IPS-NIHi11 (cell line): ENCODE measurements at regions not wholly inside any gene's neighbourhood (a gene's known extent, or its start where the extent isn't known, plus 50 kb on each side); places are given as distances from the start of the nearest gene placed in this dataset.
"Not testable (repeated sequence)": the region's sequence is repeated elsewhere in the genome, so short reads cannot be mapped to it uniquely, and the experiment has no call there.

Source experiments
- DNase-seq: peaks from one replicate; pipeline ENCODE4 v3.0.0; 2012; ENCODE audit warnings: mixed read lengths, low spot score

GRCh38 chr3:173342679-173343078 lies 54.9 kb upstream of the NLGN1 start:
- no peak for DNase-seq

DNA sequence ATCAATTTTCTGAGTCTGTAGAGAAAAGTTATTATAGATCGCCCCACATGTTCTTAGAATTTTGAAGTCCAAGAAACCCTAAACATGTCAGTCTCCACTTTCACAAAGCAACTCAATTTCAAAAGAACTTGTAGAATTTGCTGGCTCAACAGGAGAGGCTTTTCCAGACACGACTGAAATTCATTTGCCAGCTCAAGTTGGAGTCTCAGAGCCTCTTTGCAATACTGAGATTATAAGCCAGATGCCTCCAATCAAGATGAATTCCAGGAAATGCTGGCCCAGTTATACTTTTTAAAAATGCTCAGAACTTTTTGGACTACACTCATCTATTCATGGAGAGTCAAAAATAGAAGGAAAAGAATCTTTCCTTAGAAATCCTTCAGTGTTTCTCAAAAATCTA lies 56.9 kb upstream of the NLGN1 start:
- DNase-seq = no peak

DNA sequence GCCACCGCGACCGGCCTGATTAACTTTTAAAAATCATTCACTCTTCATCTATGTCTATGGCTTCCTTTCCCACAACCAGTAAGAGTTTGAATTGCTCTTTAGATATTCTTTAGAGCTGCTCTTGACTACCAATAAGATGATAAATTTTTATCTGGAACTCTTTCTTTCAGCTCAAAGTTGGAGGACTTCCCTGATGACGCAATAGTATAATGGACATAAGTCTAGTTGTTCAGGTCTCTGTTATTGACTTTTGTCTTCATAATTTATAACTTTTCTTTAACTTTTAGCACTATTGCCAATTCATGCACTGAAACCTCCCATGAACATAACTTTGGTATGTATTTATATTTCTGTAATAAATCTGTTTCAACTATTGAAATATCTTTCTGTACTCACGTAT lies 61.3 kb upstream of the NLGN1 start:
- DNase-seq = no peak

DNA sequence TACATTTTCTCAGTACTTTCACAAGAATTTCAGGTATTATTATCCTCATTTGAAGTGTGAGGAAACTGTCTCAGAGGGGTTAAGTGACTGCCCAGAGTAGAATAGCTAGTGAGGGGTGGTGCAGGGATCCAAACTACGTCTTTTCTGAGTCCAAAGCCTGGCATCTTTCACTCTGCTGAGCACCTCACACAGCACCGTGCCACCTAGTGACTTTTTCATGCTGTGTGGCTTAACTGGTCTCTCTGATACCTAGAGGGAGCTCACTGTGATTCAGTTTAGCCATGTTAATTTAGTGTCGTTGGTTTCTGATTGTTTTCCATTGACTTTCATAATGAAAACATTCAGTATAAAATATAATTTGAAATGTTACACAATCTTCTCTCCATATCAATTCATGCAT lies 91.4 kb upstream of the NLGN1 start:
- DNase-seq = no peak

DNA sequence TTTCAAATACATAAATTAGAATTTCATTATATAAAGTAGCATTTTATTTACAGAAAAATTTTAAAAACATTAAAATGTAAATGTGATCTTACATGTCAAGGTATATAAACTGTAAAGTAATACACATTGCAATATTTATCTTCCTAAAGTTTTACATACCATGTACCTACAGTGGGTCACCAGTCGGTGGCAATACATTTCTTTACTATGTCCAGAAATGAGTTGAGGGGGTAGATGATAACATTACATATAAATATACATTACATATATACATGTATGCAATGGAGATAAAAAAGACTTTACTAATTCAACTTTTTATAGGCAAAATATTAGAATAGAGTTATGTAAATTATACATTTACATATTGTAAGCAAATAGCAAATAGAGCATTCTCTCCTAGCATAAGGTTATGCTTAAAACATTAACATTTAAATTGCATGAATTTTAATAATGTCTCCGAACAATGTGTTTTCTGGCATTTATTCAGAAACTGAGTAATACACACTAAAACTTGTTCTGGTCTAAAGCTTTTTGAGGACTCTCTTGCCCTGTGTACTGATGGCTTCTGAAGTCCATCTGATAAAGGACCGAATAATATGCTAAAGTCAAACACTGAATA lies 93.3 kb upstream of the NLGN1 start:
- no peak for DNase-seq

DNA sequence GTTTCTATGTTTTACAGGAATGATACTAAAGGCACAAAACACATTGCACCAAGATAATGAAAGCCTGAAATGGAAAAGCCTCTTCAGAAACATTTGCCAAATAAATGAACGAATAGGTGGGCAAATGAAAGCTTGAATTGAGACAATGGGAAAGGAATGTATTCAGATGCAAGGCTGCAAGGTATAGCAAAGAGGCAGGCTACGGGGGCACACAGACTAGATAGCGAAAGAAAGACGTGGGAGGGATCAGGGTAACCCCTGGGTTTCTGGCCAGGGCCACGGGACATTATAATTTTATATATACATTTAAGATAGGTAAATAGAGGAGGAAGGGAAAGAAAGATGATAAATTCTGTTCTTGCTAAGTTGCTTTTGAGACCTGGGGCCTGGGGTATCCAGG lies 95.9 kb upstream of the NLGN1 start:
- no peak for DNase-seq

GRCh38 chr3:173289072-173289471 lies 108.5 kb upstream of the NLGN1 start:
- DNase-seq = no peak

GRCh38 chr3:173287361-173287760 lies 110.2 kb upstream of the NLGN1 start:
- no peak for DNase-seq

DNA sequence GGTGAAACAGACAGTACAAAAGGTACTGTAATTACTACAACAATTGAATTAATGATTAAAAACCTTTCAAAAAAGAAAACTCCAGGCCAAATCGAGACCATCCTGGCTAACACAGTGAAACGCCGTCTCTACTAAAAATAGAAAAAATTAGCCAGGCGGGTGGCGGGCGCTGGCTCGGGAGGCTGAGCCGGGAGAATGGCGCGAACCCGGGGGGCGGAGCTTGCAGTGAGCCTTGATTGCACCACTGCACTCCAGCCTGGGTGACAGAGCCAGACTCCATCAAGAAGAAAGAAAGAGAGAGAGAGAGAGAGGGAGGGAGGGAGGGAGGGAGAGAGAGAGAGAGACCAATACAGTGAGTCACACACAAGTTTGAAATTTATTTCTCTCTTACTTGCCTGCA lies 111.0 kb upstream of the NLGN1 start:
- DNase-seq = not testable (repeated sequence)

- DNase-seq = no peak
Measured at GRCh38 chr3:173284301-173284700, 113.2 kb upstream of the NLGN1 start.

GRCh38 chr3:173275740-173276139 lies 121.8 kb upstream of the NLGN1 start:
- peak; percentile 16 for DNase-seq

- no peak for DNase-seq
Measured at GRCh38 chr3:173273838-173274237, 123.7 kb upstream of the NLGN1 start.

DNA sequence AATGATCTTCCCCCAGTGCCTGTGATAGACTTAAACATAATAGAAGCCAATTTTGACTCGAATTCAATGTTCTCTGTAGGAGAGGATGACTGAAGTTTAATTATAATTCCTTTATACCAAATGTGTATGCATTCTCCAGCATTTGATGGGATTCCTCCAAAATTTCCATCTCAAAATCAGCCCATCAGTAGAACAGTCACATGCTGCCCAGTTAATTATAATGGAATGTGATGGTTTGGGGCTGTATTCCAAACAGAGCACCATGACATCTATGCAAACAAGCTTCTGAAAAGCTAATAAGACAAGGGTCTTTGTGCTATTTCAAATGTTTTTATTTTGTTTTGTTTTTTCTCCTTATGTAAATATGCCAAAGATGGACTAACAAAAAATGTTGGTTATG lies 127.7 kb upstream of the SPATA16 start:
- DNase-seq = no peak

GRCh38 chr3:173267716-173268115 lies 126.7 kb upstream of the SPATA16 start:
- no peak for DNase-seq

DNA sequence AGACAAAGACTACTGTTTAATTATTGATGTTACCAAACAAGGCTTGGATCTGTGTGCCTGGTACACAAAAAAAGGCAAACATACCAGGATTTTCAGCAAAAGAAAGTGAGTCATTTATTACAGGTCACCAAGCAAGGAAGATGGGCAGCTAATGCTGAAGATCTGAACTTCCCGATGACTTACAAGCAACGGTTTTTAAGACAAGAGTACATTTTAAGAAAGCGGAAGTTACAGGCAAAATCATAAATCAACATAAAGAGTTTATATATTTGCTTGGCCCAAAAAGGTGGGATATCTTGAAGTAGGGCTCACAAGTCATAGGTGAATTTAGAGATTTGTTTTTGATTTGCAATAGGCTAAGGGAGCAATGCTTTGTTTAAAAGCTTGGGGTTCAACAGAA lies 125.4 kb upstream of the SPATA16 start:
- DNase-seq = no peak

DNA sequence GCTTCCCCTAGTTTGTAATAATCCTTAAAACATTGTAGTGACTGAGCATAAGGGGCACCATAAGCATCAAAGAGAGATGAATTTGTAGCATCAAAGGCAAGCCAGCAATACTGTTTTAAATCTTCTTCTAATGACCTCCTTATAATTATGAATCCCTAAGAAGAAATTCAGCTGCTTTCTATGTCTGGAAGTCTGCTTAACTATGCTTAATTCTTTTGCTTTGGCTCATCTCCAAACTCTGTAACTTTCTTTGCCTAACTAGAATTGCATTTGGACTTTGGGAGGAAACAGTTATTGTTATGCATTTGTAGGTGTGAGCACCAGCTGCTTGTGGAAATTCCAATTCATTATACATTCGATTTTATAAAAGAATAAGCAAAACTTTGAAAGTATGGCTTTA lies 117.7 kb upstream of the SPATA16 start:
- no peak for DNase-seq

DNA sequence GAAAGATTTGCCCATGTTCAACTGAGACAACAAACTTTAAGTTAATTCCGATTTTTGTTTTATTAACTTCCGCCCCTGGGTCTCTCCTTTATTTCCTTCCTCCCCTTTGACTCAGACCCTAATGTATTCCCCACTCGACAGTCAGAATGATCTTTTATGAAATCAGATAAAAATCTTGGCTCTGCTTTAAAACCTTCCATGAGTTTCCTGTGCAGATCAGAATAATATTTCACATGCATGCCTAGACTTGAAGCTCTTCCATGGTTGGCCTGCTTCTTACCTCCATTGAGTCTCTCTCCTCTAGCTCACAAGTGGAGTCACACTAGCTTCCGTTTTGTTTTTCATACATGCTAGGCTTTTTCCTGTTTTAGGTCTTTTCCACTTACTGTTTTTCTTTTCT lies 116.8 kb upstream of the SPATA16 start:
- DNase-seq = no peak

GRCh38 chr3:173255555-173255954 lies 114.5 kb upstream of the SPATA16 start:
- no peak for DNase-seq

- DNase-seq = peak; percentile 39
Measured at GRCh38 chr3:173253471-173253870, 112.4 kb upstream of the SPATA16 start.

- DNase-seq = no peak
Measured at GRCh38 chr3:173249457-173249856, 108.4 kb upstream of the SPATA16 start.

- DNase-seq = no peak
Measured at GRCh38 chr3:173241727-173242126, 100.7 kb upstream of the SPATA16 start.

GRCh38 chr3:173238091-173238490 lies 97.1 kb upstream of the SPATA16 start:
- DNase-seq = no peak

- DNase-seq = no peak
Measured at GRCh38 chr3:173225351-173225750, 84.3 kb upstream of the SPATA16 start.

DNA sequence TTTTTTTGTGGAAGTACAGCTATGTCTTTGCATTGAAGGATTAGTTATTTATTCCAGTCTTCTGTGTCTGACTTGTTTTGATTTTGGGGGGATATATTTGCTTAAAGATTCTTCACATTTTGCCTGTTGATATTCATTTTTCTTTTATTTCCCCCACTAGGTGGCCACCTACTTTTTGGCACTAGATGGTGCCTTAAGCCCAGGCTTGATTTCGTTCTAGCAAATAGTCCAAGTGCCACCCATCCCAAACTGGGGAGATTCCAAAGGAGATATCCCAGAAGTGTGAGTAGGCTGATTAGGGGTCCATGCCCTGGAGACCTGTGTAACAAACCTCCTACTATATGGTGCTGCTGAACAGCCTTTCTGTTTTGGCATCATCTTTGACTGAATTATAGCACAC lies 80.0 kb upstream of the SPATA16 start:
- no peak for DNase-seq

GRCh38 chr3:173217127-173217526 lies 76.1 kb upstream of the SPATA16 start:
- DNase-seq = no peak
